ENCODE measurements at regions not wholly inside any gene's neighbourhood (a gene's known extent, or its start where the extent isn't known, plus 50 kb on each side); places are given as distances from the start of the nearest gene placed in this dataset.
A peak's percentile ranks its signal among the peaks of the same experiment; 100 is the strongest.
"Not testable (repeated sequence)": the region's sequence is repeated elsewhere in the genome, so short reads cannot be mapped to it uniquely, and the experiment has no call there.

DNA sequence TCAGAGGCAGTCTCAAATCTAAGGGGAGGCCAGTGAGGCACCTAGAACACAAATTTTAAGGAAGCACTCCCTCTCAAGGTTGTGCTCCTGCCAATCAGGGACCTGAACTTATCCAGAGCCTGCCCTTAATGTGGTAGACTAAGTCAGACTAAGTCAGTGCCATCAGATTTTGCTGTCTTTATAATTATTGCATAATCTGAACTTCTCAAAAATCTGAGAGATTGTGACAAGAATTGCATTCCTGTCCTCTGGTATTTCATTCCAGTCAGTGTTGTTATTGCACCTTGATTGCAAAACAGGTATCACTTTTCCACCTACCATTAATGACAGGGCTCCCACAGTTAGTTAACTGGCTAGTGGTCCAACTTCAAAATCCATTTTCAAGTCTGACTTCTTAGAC lies 197.1 kb upstream of the HCN1 start:
- no peak for FAIRE-seq

DNA sequence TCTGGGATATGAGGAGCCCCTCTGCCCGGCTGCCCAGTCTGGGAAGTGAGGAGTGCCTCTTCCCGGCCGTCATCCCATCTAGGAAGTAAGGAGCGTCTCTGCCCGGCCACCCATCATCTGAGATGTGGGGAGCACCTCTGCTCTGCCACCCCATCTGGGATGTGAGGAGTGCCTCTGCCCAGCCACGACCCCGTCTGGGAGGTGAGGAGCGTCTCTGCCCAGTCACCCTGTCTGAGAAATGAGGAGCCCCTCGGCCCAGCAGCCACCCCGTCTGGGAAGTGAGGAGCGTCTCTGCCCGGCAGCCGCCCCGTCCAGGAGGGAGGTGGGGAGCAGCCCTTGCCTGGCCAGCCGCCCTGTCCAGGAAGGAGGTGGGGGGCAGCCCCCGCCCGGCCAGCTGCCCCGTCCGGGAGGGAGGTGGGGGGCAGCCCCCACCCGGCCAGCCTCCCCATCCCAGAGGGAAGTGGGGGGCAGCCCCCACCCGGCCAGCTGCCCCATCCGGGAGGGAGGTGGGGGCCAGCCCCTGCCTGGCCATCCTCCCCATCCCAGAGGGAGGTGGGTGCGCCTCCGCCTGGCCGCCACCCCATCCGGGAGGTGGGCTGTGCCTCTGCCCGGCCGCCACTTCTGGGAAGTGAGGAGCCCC lies 194.4 kb upstream of the HCN1 start:
- FAIRE-seq = not testable (repeated sequence)

DNA sequence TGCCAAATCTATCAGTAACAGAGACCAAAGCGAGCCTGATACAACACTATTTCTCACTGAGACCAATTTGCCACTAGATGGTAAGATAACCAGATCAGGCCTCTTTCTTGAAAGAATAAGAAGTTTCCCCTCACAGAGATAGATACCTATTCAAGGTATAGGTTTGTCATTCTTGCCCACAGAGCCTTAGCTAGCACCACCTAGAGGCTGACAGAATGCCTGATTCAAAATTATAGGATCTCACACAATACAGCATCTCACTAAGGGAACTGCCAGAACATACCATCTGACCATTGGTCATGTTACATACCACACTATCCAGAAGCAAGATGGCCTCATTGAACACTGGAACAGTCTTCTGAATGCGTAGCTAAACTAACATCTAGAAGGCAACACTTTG lies 166.6 kb upstream of the HCN1 start:
- FAIRE-seq = no peak

DNA sequence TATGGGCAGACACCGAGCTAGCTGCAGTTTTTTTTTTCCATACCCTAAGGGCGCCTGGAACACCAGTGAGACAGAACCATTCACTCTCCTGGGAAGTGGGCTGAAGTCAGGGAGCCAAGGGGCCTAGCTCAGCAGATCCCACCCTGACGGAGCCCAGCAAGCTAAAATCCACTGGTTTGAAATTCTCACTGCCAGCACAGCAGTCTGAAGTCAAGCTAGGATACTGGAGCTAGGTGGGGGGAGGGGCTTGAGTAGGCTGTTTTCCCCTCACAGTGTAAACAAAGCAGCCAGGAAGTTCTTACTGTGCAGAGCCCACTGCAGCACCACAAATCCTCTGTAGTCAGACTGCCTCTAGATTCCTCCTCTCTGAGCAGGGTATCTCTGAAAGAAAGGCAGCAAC lies 151.7 kb upstream of the HCN1 start:
- FAIRE-seq = no peak

DNA sequence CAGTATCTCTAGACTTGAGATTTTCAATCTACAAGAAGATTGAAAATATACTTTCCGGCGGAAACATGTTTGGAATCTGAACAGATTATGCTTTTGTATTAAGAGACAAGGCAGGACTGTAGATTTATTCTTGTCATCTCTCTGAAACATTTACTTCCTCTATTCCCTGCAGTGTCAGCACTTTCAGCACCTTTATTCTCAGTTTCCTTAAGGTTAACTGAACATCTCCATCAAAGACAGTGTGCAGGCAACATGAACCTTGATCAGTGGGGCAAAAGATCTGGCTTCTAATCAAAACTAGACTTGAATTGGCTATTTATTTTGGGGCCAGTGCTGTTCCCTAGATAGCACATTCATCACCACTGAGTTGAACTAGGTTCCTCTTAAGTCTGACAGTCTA lies 129.9 kb upstream of the HCN1 start:
- FAIRE-seq = no peak

DNA sequence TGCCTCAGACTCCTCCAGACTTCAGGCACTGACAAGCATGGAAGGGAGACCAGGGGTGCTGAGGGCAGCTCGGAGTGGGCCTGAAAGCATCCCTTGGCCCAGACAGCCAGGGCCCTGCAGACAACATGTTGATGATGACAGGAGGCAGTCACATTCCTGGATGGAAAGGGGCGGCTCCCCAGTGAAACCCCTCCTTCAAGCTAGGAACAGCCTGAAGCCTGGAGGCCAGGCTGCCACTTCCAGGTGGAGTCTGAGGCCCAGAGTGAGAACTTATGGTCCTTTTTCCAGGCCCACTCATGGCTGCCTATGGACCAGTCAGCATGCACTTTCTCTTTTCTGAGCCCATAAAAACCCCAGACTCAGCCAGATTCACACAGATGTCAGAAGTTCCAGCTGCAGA lies 104.2 kb upstream of the HCN1 start:
- no peak for FAIRE-seq

DNA sequence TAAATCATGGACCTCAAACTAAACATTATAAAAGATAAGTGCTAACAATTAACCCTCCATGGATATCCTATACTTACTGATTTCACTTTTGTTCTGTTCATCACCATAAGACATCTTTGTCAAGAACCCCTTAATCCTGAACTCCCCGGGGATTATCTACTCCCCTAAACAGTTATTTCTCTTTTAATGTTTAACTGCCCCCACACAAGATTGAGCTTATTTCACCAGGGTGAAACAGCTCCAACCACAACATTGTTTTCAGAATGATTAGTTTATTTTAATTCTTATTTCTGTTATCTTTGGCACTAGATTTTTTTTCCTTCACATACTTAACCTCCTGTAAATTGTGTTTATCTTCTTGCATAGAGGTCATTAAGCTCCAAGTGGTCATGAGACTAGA lies 103.2 kb upstream of the HCN1 start:
- no peak for FAIRE-seq

DNA sequence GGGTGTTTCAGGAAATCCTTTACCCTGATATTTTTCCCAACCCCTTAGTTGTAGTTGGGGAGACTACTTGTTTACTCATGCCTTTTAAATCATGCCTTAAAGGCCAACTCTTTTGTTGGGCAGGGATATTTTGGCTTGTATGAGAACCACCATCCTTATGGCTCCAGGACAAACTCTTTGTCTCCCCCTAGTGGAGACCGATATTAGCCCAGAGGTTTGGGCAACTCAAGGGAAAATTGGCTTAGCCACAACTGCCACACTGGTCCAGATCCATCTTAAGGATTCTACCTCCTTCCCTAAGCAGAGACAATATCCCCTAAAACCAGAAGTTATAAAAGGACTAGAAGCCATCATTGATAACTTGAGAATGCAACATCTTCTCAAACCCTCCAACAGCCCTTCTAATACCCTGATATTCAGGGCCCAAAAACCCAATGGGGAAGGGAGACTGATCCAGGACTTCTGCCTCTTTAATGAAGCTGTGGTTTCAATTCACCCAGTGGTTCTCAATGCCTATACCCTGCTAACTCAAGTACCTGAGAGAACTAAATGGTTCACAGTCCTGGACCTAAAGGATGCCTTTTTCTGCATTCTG lies 100.9 kb upstream of the HCN1 start:
- no peak for FAIRE-seq

DNA sequence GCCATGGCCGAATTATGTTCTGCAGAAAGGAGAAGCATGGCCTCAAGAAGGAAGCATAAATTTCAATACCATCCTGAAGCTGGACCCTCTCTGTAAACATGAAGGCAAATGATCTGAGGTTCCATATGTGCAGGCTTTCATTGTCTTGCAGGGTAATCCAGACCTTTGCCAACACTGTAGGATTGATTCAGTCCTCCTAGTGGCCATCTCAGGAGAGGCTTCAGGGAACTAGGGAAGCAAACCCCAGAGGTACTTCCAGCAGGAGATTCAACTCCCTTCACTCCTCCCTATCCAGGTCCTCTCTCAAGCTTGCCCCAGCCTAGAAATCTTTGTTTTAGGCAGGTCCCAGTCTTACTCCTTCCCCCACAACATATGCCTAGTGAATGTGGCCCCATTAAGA lies 99.3 kb upstream of the HCN1 start:
- no peak for FAIRE-seq

DNA sequence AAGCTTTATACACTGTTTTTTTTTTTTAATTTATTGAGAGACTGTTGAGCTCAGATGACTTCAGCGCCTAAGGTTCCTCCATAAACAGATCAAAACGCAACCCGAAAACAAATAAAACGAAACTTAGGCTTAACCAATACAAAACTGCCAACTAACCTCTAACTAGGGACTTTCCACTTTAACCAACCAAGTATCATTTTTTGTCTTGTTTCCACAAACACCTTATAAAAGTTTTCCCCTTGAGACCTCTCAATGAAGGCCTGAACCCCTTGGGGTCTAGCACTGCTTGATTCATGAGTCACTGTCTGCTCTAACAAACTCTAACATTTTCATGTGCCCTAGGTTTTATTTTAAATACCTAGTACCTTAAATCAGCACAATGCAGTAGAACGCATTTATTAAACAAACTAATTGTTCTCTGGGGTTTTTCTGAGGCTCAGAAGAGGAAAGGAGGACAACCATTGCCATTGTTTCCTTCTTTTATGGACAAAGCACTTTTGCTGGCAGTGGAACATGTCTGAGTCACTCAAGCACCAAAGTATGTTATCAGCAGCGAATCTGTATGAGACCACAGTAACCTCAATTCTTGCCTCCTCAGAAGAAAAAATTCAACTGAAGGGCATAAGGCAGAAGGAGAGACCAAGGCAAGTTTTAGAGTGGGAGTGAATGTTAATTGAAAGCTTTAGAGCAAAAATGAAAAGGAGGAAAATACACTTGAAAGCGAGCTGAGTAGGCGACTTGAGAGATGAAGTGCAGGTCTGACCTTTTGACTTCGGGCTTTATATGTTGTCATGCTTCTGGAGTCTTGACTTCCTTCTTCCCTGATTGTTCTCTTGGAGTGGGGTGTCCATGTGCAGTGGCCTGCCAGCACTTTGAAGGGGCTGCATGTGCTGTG lies 97.7 kb upstream of the HCN1 start:
- no peak for FAIRE-seq

DNA sequence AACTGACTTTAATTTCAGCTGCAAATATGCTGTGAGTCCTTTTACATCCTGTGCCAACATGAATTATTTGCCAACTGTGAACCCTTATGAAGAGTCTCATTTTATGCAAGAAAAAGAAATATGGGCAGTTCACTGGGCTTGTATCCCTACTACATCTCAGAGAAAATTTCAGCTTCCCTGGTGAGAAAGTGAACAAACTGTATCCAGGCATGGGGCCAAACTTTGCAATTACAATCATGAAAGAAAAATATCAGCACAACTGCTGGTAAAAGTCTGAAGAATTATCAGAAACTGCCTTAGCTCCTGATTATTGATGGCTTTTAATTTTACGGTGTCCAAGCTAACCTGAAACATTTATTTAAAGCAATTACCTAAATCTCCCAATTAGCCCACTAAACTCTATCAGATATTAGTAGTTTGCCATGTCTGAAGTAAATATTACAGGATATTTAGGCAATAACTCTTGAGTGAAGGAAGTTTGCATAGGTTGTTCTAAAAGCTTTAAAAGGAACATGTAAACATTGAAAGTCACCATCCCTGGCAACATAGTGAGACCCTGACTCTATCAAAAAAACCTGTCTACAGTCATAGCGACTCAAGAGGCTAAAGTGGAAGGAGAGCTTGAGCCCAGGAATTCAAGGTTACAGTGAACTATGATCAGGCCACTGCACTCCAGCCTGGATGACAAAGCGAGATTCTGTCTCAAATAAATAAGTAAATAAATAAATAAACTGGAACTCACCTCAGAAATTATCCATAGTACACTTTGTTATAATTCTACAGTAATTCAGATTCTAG lies 83.9 kb upstream of the HCN1 start:
- FAIRE-seq = no peak

DNA sequence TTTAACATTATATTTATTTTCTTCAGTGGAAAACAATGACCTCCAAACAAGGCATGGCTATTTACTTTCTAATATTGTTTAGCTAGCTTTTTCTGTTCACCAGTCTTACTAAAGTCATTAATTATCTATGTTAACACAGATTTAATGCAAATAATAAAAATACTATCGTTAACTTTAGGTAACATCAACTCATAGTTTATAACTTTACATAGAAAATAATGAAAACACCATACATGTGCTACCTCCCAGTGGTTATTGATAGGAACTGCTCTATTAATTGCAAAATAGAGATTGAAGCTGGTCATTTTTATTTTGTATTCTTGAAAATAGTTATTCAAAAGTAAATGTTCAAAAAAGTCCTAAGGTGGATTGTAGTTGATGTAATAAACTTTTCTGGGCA lies 78.3 kb upstream of the HCN1 start:
- peak; percentile 37 for FAIRE-seq

DNA sequence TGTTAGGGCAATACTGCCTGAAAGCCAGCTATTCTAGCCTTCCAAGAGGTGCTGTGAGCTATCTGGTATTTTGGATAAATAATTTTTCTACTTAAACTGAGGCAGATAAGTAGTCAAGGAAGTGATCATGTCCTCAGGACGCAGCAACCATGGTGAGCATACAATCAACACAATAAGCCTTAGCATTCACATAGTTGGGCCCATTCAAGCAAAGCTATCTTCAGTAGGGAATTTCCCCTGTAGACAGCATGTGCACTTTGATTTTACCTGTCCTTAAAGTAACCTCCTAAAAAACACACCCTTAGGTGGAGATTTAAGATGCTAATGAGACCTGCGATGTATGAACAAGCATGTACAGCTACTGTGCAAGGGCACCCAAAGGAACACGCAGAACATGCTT lies 76.2 kb upstream of the HCN1 start:
- no peak for FAIRE-seq

DNA sequence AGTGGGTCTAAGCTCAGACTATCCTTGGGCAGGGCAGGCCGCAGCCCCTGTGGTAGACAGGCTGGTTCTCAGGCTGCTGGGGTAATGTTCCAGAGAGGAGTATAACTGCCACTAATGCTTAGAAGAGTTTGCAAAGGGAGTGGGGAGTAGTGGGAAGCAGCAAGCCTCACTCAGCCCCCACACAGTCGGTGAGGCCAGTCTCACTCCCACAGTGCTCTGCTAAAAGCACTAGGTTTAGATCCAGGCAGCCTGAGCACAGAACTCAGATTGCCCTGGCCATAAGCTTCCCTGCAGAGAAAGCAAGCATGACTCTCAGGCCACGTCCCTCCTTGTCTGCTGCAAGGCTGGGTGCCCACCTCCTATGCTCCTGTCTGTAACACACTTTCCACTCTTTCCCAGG lies 69.4 kb upstream of the HCN1 start:
- no peak for FAIRE-seq

DNA sequence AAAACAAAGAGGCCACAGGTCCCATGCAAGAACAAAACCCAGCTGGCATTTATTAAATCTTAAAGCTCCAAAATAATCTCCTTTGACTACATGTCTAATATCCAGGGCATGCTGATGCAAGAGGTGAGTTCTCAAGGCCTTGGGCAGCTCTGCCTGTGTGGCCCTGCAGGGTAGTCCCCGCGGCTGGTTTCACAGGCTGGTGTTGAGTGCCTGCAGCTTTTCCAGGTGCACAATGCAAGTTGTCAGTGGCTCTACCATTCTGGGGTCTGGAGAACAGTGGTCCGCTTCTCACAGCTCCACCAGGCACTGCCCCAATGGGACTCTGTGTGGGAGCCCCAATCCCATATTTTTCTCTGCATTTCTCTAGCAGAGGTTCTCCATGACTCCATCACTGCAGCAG lies 54.4 kb upstream of the HCN1 start:
- FAIRE-seq = no peak

DNA sequence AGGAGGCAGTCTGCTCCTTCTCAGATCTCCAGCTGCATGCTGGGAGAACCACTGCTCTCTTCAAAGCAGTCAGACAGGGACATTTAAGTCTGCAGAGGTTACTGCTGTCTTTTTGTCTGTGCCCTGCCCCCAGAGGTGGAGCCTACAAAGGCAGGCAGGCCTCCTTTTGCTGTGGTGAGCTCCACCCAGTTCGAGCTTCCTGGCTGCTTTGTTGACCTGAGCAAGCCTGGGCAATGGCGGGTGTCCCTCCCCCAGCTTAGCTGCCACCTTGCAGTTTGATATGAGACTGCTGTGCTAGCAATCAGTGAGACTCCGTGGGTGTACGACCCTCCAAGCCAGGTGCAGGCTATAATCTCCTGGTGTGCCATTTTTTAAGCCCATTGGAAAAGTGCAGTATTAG lies 52.3 kb upstream of the HCN1 start:
- not testable (repeated sequence) for FAIRE-seq
